ENCODE measurements at regions not wholly inside any gene's neighbourhood (a gene's known extent, or its start where the extent isn't known, plus 50 kb on each side); places are given as distances from the start of the nearest gene placed in this dataset.

DNA sequence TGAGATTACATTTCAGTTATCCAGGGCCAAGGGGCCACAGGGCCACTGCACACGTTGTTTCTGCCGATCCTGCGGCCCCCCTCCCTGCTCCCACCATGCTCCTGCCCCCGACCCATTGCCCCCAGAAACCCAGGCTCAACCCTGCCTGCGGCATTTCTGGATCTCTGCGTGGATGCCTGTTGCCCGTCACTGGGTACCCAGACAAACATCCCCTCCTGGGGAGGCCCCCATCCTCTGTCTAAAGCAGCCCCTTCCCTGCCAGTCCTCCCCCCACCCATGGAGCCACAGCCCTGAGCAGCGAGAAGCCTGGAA lies 326.4 kb upstream of the SFSWAP start (continued):
- TF ChIP-seq, protein P1, sequence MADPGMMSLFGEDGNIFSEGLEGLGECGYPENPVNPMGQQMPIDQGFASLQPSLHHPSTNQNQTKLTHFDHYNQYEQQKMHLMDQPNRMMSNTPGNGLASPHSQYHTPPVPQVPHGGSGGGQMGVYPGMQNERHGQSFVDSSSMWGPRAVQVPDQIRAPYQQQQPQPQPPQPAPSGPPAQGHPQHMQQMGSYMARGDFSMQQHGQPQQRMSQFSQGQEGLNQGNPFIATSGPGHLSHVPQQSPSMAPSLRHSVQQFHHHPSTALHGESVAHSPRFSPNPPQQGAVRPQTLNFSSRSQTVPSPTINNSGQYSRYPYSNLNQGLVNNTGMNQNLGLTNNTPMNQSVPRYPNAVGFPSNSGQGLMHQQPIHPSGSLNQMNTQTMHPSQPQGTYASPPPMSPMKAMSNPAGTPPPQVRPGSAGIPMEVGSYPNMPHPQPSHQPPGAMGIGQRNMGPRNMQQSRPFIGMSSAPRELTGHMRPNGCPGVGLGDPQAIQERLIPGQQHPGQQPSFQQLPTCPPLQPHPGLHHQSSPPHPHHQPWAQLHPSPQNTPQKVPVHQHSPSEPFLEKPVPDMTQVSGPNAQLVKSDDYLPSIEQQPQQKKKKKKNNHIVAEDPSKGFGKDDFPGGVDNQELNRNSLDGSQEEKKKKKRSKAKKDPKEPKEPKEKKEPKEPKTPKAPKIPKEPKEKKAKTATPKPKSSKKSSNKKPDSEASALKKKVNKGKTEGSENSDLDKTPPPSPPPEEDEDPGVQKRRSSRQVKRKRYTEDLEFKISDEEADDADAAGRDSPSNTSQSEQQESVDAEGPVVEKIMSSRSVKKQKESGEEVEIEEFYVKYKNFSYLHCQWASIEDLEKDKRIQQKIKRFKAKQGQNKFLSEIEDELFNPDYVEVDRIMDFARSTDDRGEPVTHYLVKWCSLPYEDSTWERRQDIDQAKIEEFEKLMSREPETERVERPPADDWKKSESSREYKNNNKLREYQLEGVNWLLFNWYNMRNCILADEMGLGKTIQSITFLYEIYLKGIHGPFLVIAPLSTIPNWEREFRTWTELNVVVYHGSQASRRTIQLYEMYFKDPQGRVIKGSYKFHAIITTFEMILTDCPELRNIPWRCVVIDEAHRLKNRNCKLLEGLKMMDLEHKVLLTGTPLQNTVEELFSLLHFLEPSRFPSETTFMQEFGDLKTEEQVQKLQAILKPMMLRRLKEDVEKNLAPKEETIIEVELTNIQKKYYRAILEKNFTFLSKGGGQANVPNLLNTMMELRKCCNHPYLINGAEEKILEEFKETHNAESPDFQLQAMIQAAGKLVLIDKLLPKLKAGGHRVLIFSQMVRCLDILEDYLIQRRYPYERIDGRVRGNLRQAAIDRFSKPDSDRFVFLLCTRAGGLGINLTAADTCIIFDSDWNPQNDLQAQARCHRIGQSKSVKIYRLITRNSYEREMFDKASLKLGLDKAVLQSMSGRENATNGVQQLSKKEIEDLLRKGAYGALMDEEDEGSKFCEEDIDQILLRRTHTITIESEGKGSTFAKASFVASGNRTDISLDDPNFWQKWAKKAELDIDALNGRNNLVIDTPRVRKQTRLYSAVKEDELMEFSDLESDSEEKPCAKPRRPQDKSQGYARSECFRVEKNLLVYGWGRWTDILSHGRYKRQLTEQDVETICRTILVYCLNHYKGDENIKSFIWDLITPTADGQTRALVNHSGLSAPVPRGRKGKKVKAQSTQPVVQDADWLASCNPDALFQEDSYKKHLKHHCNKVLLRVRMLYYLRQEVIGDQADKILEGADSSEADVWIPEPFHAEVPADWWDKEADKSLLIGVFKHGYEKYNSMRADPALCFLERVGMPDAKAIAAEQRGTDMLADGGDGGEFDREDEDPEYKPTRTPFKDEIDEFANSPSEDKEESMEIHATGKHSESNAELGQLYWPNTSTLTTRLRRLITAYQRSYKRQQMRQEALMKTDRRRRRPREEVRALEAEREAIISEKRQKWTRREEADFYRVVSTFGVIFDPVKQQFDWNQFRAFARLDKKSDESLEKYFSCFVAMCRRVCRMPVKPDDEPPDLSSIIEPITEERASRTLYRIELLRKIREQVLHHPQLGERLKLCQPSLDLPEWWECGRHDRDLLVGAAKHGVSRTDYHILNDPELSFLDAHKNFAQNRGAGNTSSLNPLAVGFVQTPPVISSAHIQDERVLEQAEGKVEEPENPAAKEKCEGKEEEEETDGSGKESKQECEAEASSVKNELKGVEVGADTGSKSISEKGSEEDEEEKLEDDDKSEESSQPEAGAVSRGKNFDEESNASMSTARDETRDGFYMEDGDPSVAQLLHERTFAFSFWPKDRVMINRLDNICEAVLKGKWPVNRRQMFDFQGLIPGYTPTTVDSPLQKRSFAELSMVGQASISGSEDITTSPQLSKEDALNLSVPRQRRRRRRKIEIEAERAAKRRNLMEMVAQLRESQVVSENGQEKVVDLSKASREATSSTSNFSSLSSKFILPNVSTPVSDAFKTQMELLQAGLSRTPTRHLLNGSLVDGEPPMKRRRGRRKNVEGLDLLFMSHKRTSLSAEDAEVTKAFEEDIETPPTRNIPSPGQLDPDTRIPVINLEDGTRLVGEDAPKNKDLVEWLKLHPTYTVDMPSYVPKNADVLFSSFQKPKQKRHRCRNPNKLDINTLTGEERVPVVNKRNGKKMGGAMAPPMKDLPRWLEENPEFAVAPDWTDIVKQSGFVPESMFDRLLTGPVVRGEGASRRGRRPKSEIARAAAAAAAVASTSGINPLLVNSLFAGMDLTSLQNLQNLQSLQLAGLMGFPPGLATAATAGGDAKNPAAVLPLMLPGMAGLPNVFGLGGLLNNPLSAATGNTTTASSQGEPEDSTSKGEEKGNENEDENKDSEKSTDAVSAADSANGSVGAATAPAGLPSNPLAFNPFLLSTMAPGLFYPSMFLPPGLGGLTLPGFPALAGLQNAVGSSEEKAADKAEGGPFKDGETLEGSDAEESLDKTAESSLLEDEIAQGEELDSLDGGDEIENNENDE (IDR thresholded peaks at IDR 0.05; ENCODE audit: insufficient replicate concordance, low read length), result no peak
- TF ChIP-seq KDM1A (IDR thresholded peaks at IDR 0.05; ENCODE audit: borderline replicate concordance, low read length) (no peak), NANOG (IDR thresholded peaks at IDR 0.05; ENCODE audit: insufficient read depth, low read depth, low read length, poor library complexity, severe bottlenecking) (no peak), POU5F1 (IDR thresholded peaks at IDR 0.05; ENCODE audit: low read depth, low read length) (no peak), HDAC6 (IDR thresholded peaks at IDR 0.05; ENCODE audit: low read depth, low read length) (no peak), HDAC2 (IDR thresholded peaks at IDR 0.05; ENCODE audit: borderline replicate concordance in 1 of 2, low read depth in 2 of 2, low read length in 2 of 2) (no peak), JUN (IDR thresholded peaks at IDR 0.05; ENCODE audit: low read depth, low read length) (no peak), POLR2AphosphoS5 (IDR thresholded peaks at IDR 0.05; ENCODE audit: low read depth, low read length) (no peak), TAF1 (IDR thresholded peaks at IDR 0.05; ENCODE audit: low read depth, low read length) (no peak), ASH2L (IDR thresholded peaks at IDR 0.05; ENCODE audit: low read length) (no peak), GTF2F1 (IDR thresholded peaks at IDR 0.05; ENCODE audit: borderline replicate concordance, low read depth, low read length) (no peak)
- TF ChIP-seq, protein P2, sequence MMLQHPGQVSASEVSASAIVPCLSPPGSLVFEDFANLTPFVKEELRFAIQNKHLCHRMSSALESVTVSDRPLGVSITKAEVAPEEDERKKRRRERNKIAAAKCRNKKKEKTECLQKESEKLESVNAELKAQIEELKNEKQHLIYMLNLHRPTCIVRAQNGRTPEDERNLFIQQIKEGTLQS (IDR thresholded peaks at IDR 0.05; ENCODE audit: insufficient read depth, low read depth, low read length), result no peak

Data from H1 (cell line).